CD4-positive, alpha-beta T cell treated with Interleukin-4 for 1 hour (primary cell): ENCODE measurements at regions not wholly inside any gene's neighbourhood (a gene's known extent, or its start where the extent isn't known, plus 50 kb on each side); places are given as distances from the start of the nearest gene placed in this dataset.
"Not testable (repeated sequence)": the region's sequence is repeated elsewhere in the genome, so short reads cannot be mapped to it uniquely, and the experiment has no call there.

ENCODE experiments used
- DNase-seq, 2 donors: peaks; one replicate each; pipeline ENCODE4 v3.0.0-alpha.2; 2020 to 2022

- no peak for DNase-seq
Observed at GRCh38 chr11:37371346-37371970, 773.4 kb upstream of the RAG2 start.

GRCh38 chr11:37370817-37371216 is 772.8 kb upstream of the RAG2 start:
- no peak for DNase-seq

- no peak for DNase-seq
Observed at GRCh38 chr11:37364246-37364839, 766.3 kb upstream of the RAG2 start.

- no peak for DNase-seq
Observed at GRCh38 chr11:37353192-37353591, 755.2 kb upstream of the RAG2 start.

- no peak for DNase-seq
Observed at GRCh38 chr11:37352485-37352884, 754.4 kb upstream of the RAG2 start.

DNA sequence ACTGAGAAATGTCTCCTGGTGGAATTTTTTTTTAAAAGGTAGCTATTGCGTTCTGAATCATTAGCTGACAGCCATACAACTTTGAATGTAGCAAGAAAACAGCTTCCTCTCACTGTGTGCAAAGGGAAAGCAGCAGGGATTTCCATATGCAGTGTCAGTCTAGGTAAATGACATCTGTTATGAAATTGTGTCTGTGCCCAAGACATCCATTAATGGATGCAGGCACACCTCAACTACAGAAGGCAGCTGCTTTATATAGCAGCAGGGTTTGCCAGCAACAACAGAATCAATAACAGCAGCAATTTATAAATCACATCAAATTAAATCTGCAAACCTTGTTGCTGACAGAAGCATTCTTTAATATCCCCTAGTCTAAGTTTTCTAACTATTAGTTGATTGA is 745.3 kb upstream of the RAG2 start:
- no peak for DNase-seq

- no peak for DNase-seq
Observed at GRCh38 chr11:37336401-37336800, 738.4 kb upstream of the RAG2 start.

DNA sequence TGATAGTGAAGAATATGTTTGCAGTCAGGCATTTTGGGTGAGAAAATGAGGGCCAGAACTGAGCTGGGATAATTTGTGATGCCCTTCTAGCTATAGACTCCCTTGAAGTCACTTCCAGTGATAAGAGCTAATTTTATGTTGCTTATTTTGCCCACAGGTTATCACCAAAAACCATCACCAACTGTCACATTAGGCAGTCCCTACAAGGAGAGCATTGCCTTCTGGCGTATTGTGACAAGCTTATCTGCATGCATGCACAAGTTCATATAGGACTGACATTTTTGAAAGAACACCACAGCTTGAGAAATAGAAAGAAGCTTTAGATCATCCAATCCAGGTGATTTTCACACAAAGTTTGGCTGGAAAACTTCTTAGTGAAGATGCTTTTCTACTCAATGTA is 735.3 kb upstream of the RAG2 start:
- no peak for DNase-seq

- no peak for DNase-seq
Observed at GRCh38 chr11:37323843-37324242, 725.8 kb upstream of the RAG2 start.

- no peak for DNase-seq
Observed at GRCh38 chr11:37322333-37323194, 724.5 kb upstream of the RAG2 start.

DNA sequence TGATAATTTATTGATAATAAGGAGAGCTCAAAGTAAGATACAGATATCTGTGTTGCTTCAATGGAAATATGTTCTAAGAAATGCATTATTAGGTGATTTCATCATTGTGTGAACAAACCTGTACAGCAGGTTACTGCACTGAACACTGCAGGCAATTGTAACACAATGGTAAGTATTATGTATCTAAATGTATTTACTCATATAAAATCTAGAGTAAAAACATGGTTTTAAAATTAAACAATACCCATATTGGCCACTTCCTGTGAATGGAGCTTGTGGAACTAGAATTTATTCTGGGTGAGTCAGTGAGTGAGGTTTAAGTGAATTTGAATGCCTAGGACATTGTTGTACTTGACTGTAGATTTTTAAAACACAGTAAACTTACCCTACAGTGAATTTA is 722.9 kb upstream of the RAG2 start:
- DNase-seq, result no peak

GRCh38 chr11:37317803-37318202 is 719.8 kb upstream of the RAG2 start:
- DNase-seq, result no peak

GRCh38 chr11:37313266-37313665 is 715.2 kb upstream of the RAG2 start:
- no peak for DNase-seq

DNA sequence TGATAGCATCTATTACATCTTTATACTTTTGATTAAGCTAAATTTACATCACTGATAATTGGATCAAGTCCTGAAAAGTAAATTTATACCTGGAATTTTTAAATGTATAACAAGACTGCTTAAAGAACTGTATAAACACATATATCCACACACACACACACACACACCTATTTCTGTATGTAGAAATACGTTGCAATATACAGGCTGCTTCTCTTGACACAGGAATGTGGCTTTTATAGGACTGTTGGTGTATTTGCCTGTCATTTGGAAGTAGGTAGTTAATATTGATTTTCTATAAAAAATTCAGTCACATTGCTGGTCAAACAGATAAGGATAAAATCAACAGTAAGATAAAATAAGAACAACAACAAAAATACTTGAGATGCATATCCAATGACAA is 708.5 kb upstream of the RAG2 start:
- DNase-seq, result no peak

- not testable (repeated sequence) for DNase-seq
Observed at GRCh38 chr11:37301405-37301804, 703.4 kb upstream of the RAG2 start.

DNA sequence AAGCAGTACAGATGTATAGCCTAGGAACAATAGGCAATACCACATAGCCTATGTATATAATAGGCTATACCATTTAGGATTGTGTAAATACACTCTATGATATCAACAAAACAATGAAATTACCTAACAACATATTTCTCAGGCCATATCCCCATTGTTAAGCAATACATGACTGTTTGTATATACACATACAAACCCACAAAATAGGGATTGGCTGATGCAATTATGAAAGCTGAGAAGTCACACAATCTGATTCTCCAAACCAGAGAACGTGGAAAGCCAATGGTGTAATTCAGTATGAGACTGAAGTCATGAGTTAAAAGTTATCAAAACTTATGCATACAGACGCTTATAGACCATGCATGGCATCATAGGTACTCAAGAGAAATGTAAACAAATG is 700.1 kb upstream of the RAG2 start:
- no peak for DNase-seq

DNA sequence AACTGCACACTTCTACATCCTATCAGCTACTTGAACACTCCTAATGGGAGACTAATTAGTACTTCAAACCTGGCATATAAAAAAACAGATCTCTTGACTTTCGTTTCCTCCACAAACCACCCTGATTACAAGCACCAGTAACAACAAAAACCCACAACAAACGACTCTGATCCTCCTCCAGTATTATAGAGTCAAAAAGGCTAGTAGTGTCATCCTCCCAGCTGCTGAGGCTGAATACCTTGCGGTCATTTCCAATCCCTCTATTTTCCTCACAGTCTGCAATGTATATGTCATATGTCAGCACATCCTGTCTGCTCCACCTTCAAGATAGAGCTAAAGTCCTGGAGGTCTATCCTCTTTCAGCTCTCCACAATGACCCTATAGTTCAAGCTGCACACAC is 688.9 kb upstream of the RAG2 start:
- DNase-seq, result no peak

DNA sequence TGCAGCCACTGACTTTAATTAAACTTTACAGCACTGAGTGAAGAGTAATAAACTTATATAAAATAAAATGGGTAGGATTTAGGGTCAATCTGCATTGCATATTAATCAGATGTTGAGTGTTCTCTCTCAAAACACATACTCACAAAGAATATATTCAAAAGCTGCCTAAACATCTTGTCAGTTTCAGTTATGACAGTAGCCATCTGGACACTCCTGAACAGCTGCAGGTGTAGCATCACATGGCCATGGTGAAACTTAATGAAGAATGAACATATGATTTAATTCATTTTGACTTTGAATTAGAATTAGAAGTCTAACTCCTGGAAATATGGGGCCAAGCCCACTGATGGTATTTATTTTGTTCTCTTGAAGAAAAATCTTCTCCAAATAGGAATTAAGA is 684.3 kb upstream of the RAG2 start:
- no peak for DNase-seq

DNA sequence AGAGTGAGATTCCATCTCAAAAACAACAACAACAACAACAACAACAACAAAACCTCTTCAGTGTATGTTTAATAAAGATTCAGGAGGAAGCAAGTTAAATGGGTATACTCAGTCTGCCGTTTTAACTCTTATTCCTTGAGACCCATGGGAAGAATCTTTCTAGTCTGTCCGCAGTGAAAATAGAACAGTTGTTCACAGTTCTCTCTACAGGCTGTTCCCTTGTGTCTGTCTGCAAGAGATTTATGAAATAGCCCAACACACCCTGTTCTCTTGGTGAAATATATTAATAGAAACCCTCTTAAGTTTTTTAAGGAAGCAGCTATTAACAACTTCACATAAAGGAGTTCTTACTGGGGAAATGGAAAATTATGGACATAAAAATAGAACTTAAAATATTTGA is 682.2 kb upstream of the RAG2 start:
- DNase-seq, result no peak

GRCh38 chr11:37277896-37278465 is 679.9 kb upstream of the RAG2 start:
- no peak for DNase-seq

- DNase-seq, result no peak
Observed at GRCh38 chr11:37264783-37265182, 666.7 kb upstream of the RAG2 start.

DNA sequence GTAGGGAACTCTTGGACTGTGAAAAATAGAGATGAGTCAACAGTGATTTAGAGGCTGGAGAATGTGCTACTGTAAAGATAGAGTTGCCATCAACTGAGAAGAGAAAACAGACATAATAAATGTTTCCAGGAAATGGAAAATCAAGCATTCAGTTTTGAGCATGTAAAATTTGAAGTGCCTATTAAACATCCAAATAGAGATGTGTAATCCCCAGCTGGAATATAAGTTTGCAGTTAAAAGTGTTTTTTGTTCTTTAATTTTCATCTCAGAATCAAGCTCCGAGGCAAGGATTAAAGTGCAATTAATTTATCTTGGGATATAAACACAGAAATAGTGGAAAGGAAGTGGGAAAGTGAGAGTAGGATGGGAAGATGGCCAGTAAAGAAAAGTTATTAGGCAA is 666.0 kb upstream of the RAG2 start:
- DNase-seq, result no peak

DNA sequence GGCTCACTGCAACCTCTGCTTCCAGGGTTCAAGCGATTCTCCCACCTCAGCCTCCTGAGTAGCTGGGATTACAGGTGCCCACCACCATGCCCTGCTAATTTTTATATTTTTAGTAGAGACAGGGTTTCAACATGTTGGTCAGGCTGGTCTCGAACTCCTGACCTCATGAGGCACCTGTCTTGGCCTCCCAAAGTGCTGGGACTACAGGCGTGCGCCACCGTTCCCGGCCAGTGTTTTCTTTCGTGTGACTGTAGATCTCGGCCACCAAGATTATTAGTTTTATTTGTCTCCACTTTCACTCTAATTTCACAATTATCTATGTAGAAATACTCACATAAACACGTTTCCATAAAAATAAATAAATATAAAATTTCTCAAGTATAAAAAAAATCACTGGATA is 665.4 kb upstream of the RAG2 start:
- not testable (repeated sequence) for DNase-seq

GRCh38 chr11:37259734-37260133 is 661.7 kb upstream of the RAG2 start:
- no peak for DNase-seq
